WTC11 (cell line): ENCODE measurements at regions not wholly inside any gene's neighbourhood (a gene's known extent, or its start where the extent isn't known, plus 50 kb on each side); places are given as distances from the start of the nearest gene placed in this dataset.

Source experiments
- ATF1 ChIP-seq: sonication (generic); formaldehyde crosslinking; IDR thresholded peaks from 2 replicates; pipeline ENCODE4 v1.8.1; 2023; ENCODE audit warnings: mild to moderate bottlenecking, moderate library complexity, missing genetic modification reagents
- CTCF ChIP-seq: fragments of 200-600 bp; IDR thresholded peaks from 2 replicates; pipeline ENCODE4 v1.8.0; 2022; ENCODE audit warnings: antibody characterized with exemption
- IRF2 ChIP-seq: sonication (generic); formaldehyde crosslinking; IDR thresholded peaks from 2 replicates; pipeline ENCODE4 v1.8.0; 2022; ENCODE audit warnings: low read depth, missing genetic modification reagents, borderline replicate concordance
- MXD4 ChIP-seq: fragments of 250-450 bp; sonication (Bioruptor Pico); IDR thresholded peaks from 2 replicates; pipeline ENCODE4 v1.8.0; 2021; ENCODE audit warnings: mild to moderate bottlenecking, moderate library complexity, borderline replicate concordance
- NR1H2 ChIP-seq: sonication (generic); formaldehyde crosslinking; IDR thresholded peaks from 2 replicates; pipeline ENCODE4 v1.9.0; 2021; ENCODE audit warnings: mild to moderate bottlenecking, moderate library complexity, missing genetic modification reagents
- SP1 ChIP-seq: sonication (generic); formaldehyde crosslinking; conservative IDR thresholded peaks from 2 replicates; pipeline ENCODE4 v1.8.1; 2022; ENCODE audit warnings: missing genetic modification reagents
- ZBTB43 ChIP-seq: sonication (generic); formaldehyde crosslinking; IDR thresholded peaks from 2 replicates; pipeline ENCODE4 v1.8.1; 2023; ENCODE audit warnings: mild to moderate bottlenecking, missing genetic modification reagents
- ZNF263 ChIP-seq: sonication (generic); formaldehyde crosslinking; IDR thresholded peaks from 2 replicates; pipeline ENCODE4 v1.8.1; 2022; ENCODE audit warnings: low read depth, mild to moderate bottlenecking, moderate library complexity, missing genetic modification reagents
- ZNF532 ChIP-seq: fragments of 250-450 bp; sonication (Bioruptor Pico); IDR thresholded peaks from 2 replicates; pipeline ENCODE4 v1.9.0; 2021; ENCODE audit warnings: mild to moderate bottlenecking, borderline replicate concordance

GRCh38 chrX:106457802-106458201 is 154.0 kb upstream of the RADX start:
- no peak for TF ChIP-seq IRF2 (CRISPR knock-in tag)
- TF ChIP-seq NR1H2 (CRISPR knock-in tag): no peak
- TF ChIP-seq CTCF: no peak
- no peak for TF ChIP-seq ZNF263 (CRISPR knock-in tag)
- no peak for TF ChIP-seq ATF1 (CRISPR knock-in tag)
- TF ChIP-seq MXD4 (CRISPR knock-in tag): no peak
- no peak for TF ChIP-seq ZNF532 (CRISPR knock-in tag)
- no peak for TF ChIP-seq SP1 (CRISPR knock-in tag)
- no peak for TF ChIP-seq ZBTB43 (CRISPR knock-in tag)
